Femur (tissue), 1 donor: ENCODE measurements at regions not wholly inside any gene's neighbourhood (a gene's known extent, or its start where the extent isn't known, plus 50 kb on each side); places are given as distances from the start of the nearest gene placed in this dataset.
"Not testable (repeated sequence)": the region's sequence is repeated elsewhere in the genome, so short reads cannot be mapped to it uniquely, and the experiment has no call there.

Experiments
- DNase-seq: peaks from one replicate; pipeline ENCODE4 v3.0.0-alpha.2; 2017

GRCh38 chr6:17012421-17013225 lies 89.2 kb upstream of the STMND1 start:
- DNase-seq, result peak; percentile 40

DNA sequence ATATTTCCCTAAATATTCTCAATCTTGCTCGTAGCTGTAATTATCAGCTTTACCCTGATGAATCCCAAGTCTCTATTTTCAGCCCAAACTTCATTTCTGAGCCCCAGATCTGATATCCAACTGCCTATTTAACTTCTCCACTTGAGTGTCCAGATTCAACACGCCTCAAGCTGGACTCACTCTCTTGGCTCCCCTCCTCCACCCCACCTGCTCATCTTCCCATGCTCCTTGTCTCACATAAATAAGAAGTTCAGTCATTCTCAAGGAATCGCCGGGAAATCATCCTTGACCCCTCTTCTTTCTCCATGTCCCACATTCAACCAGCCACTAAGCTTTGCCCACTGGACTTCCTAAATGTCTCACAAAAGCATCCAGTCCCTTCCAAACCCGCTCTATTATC lies 89.9 kb upstream of the STMND1 start:
- DNase-seq, result no peak

- no peak for DNase-seq
Observed at GRCh38 chr6:17007749-17008148, 94.1 kb upstream of the STMND1 start.

DNA sequence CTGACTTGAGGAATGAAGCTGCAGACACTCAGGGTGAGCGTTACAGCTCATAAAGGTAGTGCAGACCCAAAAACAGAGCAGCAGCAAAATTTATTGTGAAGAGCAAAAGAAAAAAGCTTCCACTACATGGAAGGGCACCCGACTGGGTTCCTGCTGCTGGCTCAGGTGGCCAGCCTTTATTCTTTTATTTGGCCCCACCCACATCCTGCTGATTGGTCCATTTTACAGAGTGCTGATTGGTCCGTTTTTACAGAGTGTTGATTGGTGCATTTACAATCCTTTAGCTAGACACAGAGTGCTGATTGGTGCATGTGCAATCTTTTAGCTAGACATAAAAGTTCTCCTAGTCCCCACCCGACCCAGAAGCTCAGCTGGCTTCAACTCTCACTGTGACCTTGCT lies 95.3 kb upstream of the STMND1 start:
- DNase-seq, result no peak

DNA sequence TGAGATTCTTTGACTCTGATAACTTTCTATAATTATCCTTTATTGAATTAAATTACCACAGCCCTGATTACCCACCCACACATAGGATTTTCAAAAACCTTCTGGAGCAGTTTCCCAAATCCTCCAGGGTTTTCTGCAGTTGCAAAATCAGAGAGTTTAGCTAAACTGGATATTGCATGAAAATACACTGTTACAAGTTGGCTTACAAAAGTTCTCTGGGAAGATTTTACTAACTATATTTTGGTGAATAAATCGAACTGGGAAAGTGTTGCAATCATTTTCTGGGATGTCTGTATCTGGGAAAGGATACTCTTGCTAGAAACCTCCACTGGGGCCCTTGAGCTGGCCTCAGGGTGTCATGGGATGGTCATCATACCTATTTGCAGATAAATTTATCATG lies 97.6 kb upstream of the STMND1 start:
- no peak for DNase-seq

DNA sequence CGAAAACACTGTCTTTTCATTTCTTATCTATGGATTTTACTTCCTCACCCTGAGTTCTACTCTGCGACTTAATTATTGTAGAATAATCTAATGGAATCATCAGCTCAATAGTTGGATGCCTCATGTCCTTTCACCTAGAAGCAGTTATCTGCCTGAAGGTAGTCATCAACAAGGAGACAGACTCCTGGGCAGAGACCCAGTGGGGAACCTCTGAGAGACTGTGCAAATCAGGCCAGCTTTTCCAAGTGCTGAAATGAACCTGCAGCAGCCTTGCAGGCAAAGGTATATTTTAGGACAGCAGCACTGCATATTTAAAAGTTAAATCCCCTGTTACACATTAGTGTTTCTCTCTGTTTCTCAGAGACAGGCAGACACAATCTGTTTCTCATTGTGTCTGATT lies 99.7 kb upstream of the STMND1 start:
- no peak for DNase-seq

GRCh38 chr6:17001188-17001587 lies 100.7 kb upstream of the STMND1 start:
- DNase-seq, result no peak

DNA sequence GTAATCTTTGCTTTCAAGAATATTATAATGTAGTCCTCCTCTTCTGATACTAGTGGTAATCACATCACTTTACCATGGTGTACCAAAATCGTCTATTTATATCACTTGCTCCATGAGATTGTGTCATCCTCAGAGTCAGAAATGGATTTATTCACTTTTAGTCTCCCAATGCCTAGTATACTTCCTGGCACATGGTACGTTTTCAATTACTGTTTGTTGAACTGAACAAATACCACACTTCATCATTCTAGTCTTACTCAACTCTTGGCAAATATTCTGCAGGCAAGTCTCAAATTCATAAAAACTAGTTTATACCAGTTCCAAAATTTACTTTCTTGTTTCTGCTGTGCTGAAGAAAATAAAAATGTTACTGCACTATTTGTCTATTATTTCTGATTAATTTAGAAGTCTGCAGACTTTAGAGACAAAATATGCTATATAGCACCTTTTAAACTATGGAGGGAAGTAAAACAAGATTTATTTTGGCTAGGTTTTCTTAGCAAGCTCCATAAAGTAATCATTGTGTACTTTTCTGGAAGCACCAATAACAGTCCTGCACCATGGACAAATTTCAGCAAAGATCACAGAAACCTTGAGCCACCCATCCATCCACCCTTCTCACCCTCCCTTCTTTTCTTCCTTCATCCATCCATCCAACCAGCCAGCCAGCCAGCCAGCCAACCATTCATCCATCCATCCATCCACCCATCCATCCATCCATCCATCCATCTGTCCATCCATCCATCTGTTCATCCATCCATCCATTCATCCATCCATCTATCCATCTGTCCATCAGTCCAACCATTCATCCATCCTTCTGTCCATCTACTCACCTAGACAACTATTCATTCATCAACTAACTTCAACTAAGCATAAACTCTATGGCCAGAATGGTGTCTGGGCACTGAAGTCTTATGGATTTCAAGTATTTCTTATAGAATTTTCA lies 102.1 kb upstream of the STMND1 start:
- no peak for DNase-seq

GRCh38 chr6:16998461-16998860 lies 103.4 kb upstream of the STMND1 start:
- no peak for DNase-seq

DNA sequence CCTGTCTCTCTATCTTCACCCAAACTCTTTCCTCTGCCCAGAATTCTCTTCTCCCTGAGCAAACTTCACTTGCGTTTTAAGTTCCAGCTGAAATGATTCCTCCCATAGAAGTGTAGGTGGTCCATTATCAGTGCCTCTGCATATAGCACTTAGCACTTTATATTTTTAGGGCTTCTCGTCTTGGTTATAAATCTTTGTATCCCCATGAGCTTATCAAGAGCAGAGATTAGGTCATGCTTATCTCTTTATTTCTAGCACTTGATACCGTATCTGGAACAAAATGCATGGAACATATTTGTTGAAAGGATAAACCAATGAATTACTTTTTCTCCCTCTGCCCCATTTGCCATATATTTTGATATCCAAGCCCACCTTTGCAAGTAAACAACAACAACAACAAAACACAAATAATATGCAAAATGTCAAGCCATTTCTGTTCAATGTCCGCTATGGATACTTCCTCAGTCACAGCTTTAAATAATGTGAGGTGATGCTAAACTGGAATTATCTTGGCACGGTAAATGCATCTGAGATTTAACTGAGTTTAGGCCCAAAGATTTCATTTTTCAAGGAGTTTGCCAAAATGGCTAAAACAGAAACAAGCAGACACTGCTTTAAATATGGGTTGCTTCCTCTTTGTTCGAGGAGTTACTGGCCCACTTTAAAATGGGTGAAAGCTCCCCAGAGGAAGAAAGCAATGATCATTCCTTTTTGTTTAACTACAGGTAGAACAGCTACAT lies 106.2 kb upstream of the STMND1 start:
- no peak for DNase-seq

DNA sequence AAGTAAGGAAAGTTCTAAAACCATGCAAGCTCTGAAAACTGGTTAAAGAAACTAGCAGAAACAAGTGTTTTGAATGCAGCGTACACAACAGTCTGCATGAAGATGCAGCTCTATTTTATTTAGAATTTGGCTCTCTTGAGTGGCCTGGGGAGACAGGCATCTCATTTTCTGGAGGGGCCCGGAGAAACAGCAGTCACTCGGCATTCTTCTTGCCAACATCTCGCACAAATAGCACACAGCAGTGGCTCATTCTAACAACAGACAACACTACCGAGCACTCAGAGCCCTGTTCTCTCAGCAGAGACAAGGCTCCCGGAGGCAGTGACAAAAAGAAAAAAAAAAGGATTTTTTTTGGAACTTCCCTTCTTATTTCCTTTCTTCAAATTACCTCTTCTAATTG lies 108.5 kb upstream of the STMND1 start:
- DNase-seq, result no peak

DNA sequence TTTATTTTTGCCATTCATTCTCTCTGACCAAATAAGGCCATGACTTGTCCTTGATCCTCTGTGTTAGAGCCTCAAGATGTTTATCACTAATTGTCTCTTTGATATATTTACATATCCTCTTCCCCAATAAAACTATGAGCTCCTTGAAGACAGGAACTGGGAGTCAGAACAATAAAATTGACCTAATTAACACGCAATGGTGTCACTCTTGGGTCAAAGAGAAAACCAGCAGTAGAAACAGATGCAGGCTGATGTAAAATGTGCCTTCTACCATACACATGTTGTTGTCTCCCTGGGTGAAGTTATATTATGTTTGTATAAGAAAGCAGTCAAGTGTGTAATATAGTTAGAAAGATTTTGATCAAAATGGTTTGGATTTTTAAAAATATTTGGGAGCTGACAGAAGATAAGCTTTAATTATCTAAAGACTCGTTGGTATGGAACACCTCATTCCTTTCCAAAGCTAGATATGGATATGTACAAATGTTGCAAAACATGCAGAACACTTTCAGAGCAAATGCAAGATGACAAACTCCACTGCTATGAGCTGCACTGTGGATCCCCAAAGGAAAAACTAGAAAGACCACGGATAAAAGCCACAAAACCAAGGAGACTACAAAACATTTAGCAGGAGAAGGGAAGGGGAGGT lies 109.7 kb upstream of the STMND1 start:
- no peak for DNase-seq

DNA sequence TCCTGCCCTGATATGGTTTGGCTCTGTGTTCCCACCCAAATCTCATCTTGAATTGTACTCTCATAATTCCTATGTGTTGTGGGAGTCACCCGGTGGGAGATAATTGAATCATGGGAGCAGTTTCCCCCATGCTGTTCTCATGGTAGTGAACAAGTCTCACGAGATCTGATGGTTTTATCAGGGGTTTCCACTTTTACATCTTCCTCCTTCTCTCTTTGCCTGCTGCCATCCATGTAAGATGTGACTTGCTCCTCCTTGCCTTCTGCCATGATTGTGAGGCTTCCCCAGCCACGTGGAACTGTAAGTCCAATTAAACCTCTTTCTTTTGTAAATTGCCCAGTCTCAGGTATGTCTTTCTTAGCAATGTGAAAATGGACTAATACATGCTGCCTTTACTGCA lies 111.9 kb upstream of the STMND1 start:
- not testable (repeated sequence) for DNase-seq

GRCh38 chr6:16989382-16989781 lies 112.5 kb upstream of the STMND1 start:
- no peak for DNase-seq

DNA sequence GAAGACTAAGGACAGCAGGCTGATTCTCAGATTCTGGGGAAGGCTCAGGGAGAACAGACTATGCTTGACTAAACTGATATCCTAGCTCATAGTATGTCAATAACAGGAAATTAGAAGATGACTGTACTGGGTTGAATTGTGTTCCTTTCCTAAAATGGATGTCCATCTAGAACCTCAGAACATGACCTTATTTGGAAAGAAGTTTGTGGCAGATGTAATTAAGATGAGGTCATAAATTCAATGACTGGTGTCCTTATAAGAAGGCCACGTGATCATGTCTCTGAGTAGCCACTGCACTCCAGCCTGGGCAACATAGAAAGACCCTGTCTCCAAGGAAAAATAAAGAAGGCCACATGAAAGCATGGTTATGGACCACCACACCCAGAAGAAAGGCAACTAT lies 113.9 kb upstream of the STMND1 start:
- DNase-seq, result no peak

GRCh38 chr6:16985513-16986284 lies 116.2 kb upstream of the STMND1 start:
- DNase-seq, result no peak

DNA sequence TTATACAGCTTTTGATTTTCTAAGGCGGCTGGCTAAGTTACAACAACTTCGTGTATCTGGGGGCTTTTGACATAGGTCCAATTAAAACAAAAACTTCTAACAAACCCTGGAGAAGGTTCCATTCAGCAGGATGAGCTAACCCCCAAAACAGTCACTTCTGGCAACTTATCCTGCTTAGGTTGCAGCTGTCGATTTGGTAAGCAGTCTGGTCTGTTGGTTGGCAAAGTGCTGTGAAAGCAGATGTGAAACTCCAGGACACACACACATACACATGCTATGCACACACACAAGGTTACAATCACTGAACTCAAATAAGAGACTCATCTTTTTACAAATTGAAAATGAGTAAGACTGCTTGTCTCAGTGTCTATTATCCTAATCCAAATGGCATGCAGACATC lies 119.0 kb upstream of the STMND1 start:
- DNase-seq, result peak; percentile 74

DNA sequence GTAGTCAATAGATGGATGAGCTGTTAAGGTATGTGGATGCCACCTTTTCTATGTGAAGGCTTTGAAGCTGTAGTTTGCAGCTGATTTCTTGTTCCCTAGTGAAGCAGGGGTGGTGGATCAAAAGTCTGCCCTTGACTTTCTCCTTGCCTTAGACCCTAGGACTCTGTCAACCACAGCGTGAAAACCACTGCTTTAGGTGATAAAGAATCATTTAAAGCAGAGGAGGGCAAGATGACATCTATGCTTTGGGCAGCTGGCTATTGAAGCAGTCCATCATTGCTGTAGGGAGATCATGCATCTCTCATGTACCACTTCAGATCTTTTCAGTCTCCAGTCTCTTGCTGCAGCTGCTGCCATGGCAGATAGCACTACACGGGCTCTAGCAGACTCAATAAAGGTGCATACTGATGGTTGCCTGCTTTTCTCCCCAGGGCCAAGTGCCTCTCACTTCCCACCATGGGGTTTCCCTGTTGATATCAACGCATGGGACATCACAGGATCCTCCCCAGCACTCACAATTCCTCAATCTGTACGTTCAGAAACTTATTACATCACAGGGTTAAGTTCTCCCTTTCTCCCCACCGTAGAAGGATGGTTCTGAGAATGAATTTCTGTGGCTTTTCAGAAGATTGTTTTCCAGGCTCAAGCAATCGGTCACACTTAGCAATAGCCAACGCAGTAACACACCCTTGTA lies 122.0 kb upstream of the STMND1 start:
- DNase-seq, result no peak

- no peak for DNase-seq
Observed at GRCh38 chr6:16978686-16979085, 123.2 kb upstream of the STMND1 start.

- DNase-seq, result no peak
Observed at GRCh38 chr6:16976385-16977183, 125.3 kb upstream of the STMND1 start.
